ENCODE measurements at regions not wholly inside any gene's neighbourhood (a gene's known extent, or its start where the extent isn't known, plus 50 kb on each side); places are given as distances from the start of the nearest gene placed in this dataset.

DNA sequence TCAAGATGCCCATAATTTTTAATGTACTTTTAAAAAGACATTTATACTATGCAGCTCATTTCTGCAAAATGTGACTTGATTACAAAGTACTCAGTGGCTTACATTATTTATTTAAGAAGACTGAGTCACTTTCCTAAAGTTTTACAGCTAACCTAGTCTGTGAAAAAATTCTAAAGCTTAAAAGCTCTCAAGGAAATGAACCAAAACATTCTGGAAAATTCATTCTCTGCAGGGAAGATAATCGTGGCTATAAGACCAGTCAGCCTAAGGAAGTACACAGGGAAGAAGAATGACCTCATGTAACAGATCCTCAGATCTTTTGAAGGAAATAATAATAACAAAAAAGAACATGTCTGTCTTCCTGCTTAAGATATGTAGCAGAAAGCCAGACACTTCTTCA is 232.1 kb upstream of the STK17B start:
- DNase-seq, result no peak

DNA sequence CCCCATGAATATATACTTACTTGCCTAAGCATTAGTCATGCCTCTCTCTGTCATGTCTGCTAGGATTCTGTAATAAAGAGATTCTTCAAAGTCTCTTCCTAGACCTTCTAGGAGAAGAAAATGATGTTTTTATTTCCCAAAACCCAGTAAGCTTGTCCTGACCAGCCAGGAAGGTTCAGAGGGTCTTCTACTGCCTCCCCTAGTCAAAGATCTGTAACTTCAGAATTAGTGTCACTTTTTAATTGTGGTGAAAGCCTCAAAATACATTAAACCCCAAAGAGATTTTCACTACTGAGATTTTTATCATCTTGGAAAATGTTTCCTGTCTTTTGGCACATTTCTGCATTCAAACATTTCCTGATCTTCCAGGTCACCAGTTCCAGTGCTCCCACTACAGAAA is 232.9 kb upstream of the STK17B start:
- DNase-seq, result no peak

DNA sequence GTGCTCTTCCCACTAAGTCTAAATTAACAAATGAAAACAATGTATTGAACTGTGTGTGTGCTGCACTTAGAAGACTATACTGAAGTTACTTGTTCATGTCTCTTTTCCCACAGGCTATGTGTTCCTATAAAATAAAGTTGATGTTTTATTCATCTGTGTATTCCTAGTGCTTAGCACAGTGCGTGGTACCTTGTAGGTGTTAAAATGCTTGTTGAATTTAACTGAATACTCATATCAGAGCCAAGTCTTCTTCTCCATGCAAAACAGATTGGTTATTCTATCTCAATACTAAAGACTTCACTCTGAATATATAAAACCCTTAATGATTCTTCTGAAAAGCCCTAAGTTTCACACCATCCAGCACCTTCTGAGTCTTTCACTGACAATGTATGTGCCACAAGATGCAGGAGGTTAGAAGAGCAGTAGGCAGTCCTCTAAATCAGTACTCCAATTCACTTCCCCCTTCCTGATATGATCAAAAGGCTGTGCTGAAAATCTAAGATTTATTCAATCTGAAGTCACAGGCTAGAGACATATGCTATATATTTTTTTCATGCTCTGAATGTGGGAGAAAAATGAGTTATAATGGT is 231.7 kb upstream of the CCDC150 start:
- no peak for DNase-seq

DNA sequence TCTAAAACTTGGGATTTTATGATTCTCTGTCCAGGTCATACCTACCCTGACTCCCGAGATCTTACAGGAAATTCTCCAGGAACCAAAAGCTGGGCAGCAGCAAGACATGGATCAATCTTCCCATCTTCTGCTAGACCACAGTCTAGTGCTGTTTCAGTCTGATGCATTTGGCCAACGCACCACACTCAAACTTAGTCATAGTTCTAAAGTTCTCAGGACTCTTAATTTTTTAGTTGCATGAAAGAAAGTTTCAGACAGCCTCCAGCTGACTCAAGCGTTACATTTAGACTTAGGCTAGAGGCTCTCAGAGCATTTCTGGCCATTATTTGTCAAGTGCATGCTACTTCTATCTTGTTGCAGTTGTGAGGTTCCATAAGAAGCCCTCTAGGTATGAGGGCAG is 230.1 kb upstream of the CCDC150 start:
- no peak for DNase-seq

DNA sequence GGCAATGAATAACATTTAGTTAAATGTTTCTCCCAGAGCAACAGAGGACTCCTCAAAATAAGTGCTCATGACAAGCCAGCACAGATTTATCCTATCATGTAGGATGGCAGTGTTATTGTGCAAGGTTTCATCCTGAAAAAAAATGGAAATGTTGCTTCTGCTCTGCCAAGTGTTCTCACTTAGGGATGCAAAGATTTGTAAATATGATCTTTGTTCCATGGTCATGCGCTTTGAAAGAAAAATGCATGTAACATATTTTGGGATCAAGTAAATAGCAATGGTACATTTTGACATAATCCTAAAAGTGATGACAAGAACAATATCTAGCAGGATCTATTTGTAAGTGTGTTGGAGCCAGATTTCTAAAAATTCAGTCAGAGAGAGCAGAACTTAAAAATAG is 229.5 kb upstream of the CCDC150 start:
- no peak for DNase-seq

DNA sequence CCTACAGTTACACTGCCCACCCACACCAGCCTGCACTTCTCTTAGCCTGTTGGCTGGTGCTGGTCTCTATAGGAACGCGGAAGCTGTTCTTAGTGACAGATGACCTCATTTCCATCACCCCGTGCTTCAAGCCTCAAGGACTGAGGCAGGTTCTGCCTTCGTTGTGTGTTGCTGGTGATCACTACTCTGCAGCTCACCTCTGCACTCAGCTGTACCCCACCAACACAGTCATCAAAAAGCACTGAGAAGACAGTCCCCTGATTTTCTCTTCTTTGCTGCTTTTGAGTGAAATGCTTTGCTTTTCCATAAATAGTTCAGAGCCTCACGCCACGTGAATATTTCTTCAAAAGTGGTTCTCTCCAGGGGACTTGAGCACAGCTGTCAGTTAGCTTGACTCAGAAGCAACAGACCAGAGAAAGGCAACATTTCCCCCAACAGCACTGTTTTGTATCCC is 225.7 kb upstream of the CCDC150 start:
- no peak for DNase-seq

DNA sequence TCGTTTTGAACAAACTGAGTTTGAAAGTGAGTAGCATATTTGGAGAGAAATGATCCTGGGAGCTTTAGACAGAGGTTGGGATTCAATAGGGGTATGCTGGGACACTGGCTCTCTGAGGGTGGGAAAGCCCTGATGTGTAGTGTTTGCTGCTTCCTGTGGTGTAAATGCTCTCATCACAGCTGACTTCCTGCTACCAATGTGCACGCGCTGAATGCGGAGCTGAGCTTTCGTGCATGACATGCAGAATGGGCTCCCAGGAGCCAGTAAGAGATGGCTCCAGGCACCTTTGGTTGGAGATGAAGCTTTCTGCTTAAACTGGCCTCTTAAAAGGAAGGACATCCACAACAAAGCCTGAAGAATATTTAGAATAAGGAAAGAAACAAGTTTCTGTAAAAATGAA is 224.1 kb upstream of the CCDC150 start:
- DNase-seq, result no peak

DNA sequence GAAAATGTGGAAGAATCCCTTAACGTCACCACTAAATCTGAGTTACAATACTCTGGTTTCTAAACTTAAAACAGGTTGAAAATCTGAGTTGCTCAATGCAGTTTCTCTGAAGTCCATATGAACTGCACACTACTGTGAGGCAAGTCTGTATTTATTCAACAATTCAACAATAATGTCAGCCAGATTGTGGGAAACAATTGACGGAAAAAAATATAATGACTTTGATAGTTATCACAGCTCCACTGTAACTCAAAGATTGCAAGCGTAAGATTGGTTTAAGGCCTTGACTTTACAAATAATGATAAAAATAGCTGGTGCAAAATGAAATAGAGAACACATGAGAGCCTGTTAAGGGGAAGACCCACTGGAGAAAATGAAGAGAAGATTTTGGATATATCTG is 219.4 kb upstream of the CCDC150 start:
- DNase-seq, result no peak

DNA sequence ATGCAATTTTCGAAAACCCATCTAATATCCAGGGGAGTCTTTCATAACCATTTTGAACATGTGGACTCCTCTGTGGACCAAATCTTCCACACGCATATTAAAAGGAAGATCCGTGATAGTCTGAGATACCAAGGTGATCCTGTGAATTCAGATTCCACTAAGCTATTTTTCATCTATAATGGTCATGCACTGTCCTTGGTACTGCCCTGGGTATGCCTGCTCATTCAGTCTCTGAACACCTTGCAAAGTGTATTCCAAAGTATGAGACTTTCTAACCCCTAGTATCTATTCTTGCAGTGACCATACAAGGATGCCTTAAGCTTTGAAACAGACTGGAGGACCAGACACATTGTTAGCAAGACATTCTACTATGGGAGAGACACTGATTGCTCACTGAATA is 217.6 kb upstream of the CCDC150 start:
- DNase-seq, result no peak

DNA sequence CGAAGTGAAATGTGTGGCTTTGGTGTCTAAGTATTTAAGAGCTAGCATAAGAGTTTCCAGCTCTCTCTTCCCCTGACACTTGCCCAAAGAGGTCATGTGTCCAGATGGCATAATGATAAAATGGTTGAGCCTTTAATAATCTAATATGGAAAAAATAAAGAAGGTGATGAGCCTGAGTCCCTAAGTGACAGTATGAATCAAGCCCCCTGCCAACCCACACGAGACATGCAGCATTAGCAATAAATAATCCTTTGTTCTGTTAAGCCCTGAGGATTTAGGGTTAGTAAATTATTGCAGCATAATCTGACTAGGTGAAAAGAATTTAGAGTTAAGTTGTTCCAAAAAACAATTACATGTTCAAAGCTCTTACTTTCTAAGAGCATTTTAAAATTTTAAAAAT is 217.2 kb upstream of the CCDC150 start:
- no peak for DNase-seq

DNA sequence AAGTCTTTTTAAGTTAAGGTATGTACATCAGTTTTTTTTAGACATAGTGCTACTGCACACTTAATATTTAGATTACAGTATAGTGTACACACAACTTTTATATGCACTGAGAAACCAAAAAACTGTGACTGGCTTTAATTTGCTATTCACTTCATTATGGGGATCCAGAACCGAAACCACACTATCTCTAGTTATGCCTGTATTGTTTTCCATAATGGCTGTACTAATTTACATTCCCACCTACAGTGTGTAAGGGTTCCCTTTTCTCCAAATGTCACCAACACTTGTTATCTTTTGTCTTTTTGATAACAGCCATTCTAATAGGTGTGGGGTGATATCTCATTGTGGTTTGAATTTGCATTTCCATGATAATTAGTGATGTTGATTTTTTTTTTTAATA is 213.4 kb upstream of the CCDC150 start:
- no peak for DNase-seq

DNA sequence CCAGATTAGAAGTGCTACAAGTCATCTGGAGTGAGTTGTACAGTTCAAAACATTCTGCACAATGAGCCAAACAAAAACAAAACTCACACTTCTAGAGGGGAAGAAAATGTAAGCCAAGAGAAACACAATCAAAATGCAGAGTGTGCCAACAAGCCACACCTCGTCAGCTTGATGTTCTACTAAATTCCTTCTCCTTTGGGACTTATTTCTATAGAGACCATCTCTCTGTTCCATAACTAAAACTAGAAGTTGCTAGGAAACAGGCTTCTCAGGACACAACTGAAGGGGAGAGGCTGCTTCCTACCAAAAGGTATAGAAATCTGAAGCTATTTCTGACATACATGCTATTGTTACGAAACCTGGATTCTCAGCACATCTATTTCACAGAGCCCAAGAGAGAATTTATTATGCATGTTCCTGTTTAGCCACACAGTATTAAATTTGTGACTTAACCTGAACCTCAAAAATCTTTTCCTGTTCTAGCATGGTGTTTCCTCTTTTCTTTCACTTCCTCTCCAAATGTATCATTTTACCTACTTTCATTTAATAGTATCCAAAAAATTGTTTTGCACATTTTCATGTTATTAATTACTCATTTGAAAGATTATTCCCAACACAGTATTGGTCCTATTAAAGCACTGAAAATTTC is 211.4 kb upstream of the CCDC150 start:
- DNase-seq, result no peak

DNA sequence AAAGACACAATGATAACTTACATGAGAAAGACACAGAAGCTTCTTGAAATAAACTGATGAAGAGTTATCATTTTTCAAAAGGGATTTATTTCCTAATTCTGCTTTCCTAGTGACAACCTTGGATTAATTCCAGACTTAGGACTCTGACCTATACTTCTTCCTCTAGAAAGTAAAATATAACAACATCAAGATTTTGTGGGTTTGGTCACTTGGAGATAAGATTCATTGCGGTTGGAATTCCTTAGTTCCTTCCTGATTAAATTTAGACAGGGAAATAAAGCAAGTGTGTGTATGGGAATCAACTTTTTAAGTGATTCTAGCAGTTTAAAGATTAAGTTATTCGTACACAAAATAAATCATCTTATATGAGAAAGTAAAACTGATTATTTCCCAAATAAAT is 208.4 kb upstream of the CCDC150 start:
- no peak for DNase-seq

DNA sequence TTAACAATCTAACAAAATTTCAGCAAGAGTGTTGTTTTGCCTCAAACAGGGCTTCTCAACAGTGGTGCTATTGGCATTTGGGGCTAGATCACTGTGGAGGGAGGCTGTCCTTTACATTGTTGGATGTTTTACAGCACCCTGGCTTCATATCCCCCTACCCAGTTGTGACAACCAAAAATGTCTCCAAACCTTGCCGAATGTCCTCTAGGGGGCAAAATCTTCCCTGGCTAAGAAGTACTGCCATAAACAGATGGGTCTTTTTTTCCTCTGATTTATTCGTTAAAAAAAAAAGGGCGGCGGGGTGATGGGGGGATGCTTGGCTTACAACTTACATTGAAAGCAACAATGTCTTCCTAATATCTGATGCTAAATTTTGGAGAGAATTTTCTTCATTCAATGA is 207.6 kb upstream of the CCDC150 start:
- DNase-seq, result no peak

DNA sequence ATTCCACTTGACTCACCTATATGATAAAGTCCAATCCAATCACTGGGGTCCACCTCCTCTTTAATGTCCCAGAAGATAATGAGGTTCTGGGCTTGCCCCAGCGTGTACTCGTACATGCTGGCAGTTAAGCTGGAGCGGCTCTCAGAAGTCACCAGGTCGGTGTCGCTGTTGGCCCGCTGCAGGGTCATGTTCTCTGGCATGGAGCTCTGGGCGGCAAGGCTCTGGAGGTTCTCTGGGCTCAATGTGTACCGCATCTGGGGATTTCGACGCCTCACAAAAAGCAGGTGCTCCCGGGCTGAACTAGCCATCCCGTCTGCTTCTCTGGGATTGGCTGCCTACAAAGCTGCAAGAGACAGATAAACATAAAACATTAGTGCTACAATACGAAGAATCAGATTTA is 206.4 kb upstream of the CCDC150 start:
- DNase-seq, result no peak

DNA sequence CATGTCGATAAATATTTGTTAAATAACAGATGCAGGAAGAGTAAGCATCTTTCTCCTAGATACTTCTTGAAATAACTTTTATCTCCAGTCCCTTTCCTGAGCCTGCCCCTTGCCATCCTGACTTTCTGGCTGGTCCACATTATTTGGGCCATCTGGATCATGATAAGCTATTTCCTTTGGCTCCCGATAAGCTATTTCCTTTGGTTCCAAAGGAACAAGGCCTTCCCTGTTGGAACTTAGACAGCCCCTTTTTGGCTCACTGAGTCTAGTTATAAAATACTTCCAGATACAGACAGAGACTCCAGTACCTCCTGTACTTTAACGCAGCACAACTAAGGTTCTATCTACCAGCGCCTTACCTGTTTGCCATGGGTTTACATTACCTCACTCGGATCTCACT is 205.3 kb upstream of the CCDC150 start:
- DNase-seq, result no peak

DNA sequence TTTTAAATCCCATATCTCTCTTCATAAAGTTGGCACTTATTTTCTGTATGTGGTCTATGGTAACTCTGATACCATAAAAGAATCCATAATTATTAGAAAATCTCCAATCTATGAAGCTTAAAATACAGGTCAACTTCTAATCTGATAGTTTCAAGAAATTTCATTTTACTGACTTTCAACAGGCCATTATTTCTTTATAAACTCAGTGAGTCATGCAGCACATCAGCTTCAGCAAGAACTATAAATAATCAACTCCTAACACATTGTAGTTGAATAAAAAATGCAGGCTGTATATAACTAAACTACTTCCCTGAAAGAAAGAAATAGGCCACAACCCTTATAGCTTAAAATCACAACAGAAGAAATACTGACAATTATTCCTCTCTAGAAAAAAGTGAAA is 204.3 kb upstream of the CCDC150 start:
- no peak for DNase-seq

DNA sequence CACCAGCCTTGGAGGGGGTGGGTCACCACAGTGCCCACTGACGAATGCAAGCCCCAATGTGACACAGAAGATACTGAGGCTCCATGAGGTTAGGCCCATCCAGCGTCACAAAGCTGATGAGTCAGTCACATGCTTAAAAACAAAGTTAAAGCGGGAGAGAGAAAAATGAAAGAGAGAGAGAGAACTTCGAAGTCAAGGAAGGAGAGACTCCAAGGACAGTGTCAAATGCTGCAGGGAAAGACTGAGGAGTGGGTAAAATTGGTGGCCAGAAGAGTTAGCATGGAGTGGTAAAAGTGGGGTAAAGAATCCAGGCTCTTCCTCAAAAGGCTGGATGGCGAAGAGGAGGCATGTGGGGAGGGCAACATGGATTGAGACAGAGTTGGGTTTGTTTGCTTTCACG is 201.9 kb upstream of the CCDC150 start:
- no peak for DNase-seq

DNA sequence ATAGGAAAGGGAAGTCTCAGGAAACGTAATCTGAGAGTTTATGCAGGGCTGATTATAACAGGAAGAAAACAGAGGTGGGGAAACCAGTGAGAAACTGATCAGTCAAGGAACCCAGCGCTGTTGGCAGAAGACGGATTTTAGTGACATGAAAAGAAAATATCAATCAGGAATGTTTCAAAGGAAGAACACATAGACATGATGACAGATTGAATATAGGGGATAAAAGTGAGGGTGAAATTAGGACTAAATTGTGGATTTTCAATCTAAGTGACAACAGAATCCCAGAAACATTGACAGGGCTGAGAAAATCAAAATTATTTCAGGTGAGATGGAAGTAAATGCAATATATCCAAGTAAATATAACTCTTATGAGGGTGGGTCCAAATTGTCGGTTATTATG is 199.8 kb upstream of the CCDC150 start:
- no peak for DNase-seq

DNA sequence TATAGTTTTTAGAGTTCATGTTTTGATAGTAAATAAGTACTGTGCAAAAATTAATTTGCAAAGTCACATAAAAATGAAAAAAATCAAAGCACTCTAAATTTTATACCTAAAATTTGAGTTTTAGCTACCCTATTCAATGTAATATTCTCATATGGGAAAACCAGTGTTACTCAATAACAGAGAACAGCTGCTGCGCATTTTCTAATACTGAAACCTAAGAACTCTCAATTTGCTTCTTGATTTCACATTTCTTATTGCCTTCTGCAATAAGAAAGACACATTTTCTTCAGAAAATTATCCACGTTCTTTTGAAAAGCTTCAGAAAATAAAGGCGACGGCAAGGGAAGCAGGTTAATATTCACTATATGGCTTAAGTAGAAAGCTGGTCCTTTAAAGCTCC is 199.1 kb upstream of the CCDC150 start:
- no peak for DNase-seq

DNA sequence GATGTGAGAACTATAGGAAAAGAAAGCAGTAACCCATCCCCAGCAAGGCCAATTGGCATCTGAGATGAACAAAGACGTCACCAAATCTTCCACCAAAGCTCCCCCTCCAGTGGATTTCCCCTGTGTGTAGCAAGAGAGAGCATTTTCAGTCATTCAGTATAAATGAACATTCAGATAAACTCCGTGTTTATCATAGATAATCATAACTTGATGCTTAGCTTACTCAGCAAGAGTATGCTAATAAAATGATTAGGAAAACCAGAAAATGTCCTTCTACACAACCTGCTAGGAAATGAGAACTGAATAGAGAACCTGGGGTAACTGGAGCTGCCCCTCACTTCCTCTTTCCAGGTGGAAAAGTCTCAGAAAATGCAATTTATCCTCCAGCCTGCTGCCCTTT is 198.0 kb upstream of the CCDC150 start:
- DNase-seq, result no peak

DNA sequence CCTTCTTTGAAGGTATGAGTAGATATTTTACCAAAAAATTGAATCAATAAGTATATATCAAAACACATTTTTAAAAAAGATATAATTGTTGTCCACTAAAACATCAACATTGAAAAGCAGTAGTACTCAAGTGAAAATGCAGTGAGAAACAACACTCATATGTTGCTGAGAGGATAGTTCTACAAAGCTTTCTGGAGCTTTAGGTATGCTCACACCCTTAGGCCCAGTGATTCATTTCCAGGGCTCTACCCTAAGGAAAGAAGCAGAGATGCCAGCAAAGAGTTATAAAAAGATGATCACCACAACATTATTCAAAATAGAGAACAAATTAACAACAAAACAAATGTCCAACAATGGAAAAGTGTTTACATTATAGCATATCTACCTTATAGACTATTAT is 197.3 kb upstream of the CCDC150 start:
- no peak for DNase-seq

DNA sequence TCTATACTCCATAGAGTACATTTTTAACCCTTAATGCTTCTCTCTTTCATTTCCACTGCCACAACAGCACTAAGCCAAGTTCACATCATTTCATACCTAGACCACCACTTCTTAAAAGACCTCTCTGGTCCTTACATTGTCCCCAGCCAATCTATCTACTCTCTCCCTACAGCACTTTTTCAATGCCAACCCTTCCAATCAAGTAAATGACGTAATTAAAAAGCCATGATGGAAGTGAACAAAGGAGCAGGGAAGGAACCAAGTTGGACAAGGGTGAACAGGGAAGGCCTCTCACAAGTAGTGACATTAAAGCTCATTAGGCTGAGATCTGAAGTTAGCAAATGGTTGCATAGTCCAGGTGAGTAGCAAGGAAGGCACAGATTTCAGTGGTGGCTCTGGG is 195.1 kb upstream of the CCDC150 start:
- DNase-seq, result no peak

DNA sequence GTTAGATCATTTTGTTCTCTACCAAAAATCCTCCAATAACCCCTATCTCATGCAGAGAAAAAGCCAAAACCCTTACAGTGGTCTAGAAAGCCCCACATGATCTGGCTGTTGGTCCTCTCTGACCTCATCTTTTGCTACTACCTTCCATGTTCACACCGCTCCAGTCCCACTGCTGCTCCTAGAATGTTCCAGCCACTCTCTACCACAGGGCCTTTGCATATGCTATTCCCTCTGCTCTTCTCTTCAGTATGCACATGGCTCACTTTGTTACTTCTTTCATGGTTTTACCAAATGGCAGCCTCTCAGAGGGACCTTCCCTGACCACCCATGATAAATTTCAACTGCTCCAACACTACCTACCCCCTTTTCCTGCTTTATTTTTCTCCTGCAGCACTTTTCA is 193.5 kb upstream of the CCDC150 start:
- no peak for DNase-seq

DNA sequence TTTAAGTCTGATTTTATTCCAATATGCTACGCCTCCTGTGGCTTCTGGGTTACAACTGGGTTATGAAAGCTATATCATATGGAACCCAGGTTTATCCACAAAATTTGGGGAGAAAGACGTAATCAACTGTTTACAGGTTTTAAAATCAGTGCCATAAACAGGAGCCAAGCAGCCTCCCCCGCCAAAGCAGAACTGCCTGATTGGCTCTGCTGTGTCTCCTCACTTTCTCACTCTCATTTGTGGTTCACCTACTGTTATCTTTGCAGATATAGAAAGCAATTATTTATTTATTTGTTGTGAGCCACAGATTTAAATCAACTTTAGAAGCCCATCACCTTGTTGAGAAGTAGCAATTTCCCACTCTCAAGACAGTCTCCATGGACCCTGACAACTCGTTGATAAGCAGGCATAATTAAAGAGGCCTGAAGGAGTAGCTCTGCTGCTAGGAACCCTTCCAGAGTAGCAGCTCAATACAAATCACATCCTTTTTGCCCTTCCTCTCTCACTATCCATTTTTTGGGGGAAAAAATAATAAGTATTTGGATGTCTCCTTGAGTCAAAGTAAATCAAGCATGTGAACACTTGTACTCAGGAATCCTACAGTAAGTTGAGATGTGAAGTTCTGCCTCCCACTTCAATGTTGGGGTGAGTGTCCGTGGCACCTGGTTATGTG is 191.0 kb upstream of the CCDC150 start:
- DNase-seq, result no peak

Measured in NCI-H1930 (cell line).